H1 (cell line): ENCODE measurements at regions not wholly inside any gene's neighbourhood (a gene's known extent, or its start where the extent isn't known, plus 50 kb on each side); places are given as distances from the start of the nearest gene placed in this dataset.

ENCODE experiments used
- CTCF ChIA-PET: fragments of 300-600 bp; sonication (Branson Sonifier 250); formaldehyde crosslinking; loops from one replicate; lab custom pipeline; 2021; ENCODE audit not compliant: partially characterized antibody; lab: Charles Lee
- POLR2A ChIA-PET: fragments of 300-600 bp; sonication (Branson Sonifier 250); formaldehyde crosslinking; loops from one replicate; lab custom pipeline; 2021; ENCODE audit warnings: inconsistent platforms; ENCODE audit not compliant: partially characterized antibody; lab: Charles Lee
- DNase-seq, 2 experiments: peaks; one replicate each; pipeline versions ENCODE4 v3.0.0 to v3.0.0-alpha.2; 2010 to 2022; ENCODE audit warnings: low spot score in 2 of 2, low read depth in 1 of 2, mixed read lengths in 1 of 2
- FAIRE-seq: peaks from 2 replicates; lab custom pipeline; 2011; peaks lifted over from hg19 to GRCh38; lab: Jason Lieb, UNC
- H2AFZ ChIP-seq: 2 replicates; pipeline ENCODE4 v1.8.1; 2012; ENCODE audit warnings: low read length, inconsistent platforms
- H2AK5ac ChIP-seq: 2 replicates; pipeline ENCODE4 v1.6.1; 2013; ENCODE audit warnings: low read depth, low read length
- H2BK120ac ChIP-seq: replicated peaks from 2 replicates; pipeline ENCODE3; 2013; ENCODE audit warnings: low read depth, low read length, inconsistent platforms
- H2BK12ac ChIP-seq: 2 replicates; pipeline ENCODE4 v1.6.1; 2013; ENCODE audit warnings: low read depth, low read length
- H2BK15ac ChIP-seq: 2 replicates; pipeline ENCODE4 v1.6.1; 2013; ENCODE audit warnings: low read length
- H2BK20ac ChIP-seq: 2 replicates; pipeline ENCODE4 v1.6.1; 2013; ENCODE audit warnings: low read length
- H2BK5ac ChIP-seq: 2 replicates; pipeline ENCODE4 v1.6.1; 2013; ENCODE audit warnings: low read depth, low read length
- H3K14ac ChIP-seq: 2 replicates; pipeline ENCODE4 v1.6.1; 2013; ENCODE audit warnings: inconsistent platforms; ENCODE audit not compliant: insufficient read length
- H3K18ac ChIP-seq: 2 replicates; pipeline ENCODE4 v1.6.1; 2013; ENCODE audit warnings: low read length; ENCODE audit errors: extremely low read depth
- H3K23ac ChIP-seq: 2 replicates; pipeline ENCODE4 v1.6.1; 2013; ENCODE audit warnings: inconsistent platforms; ENCODE audit not compliant: insufficient read length
- H3K23me2 ChIP-seq: 2 replicates; pipeline ENCODE4 v1.6.1; 2013; ENCODE audit warnings: low read depth, low read length
- H3K27ac ChIP-seq: 2 replicates; pipeline ENCODE4 v1.6.1; 2011; ENCODE audit warnings: low read depth, low read length, inconsistent platforms
- H3K27me3 ChIP-seq, 4 experiments: replicated peaks in 1 of 4; 1 replicate in 1 of 4; 2 replicates in 3 of 4; pipeline versions ENCODE4 v1.6.1 to v1.8.1; 2011 to 2013; ENCODE audit warnings: low read length in 3 of 4, mild to moderate bottlenecking in 3 of 4, inconsistent platforms in 2 of 4, mixed read lengths in 2 of 4, moderate library complexity in 1 of 4; ENCODE audit not compliant: control insufficient read depth in 3 of 4, insufficient read depth in 3 of 4; ENCODE audit errors: extremely low read depth in 1 of 4
- H3K36me3 ChIP-seq, 4 experiments: 2 replicates each; pipeline versions ENCODE4 v1.6.1 to v1.8.1; 2011 to 2013; ENCODE audit warnings: mild to moderate bottlenecking in 4 of 4, low read length in 3 of 4, moderate library complexity in 2 of 4, control low read depth in 1 of 4, inconsistent platforms in 1 of 4; ENCODE audit not compliant: insufficient read depth in 4 of 4, control insufficient read depth in 2 of 4
- H3K4ac ChIP-seq: replicated peaks from 2 replicates; pipeline ENCODE3; 2013; ENCODE audit warnings: low read length, low read depth, mixed read lengths, inconsistent platforms; ENCODE audit not compliant: insufficient read length
- H3K4me1 ChIP-seq, 4 experiments: replicated peaks in 1 of 4; 1 replicate in 1 of 4; 2 replicates in 3 of 4; pipeline versions ENCODE4 v1.6.1 to v1.8.1; 2011 to 2013; ENCODE audit warnings: low read length in 3 of 4, inconsistent platforms in 2 of 4, mixed read lengths in 1 of 4; ENCODE audit not compliant: insufficient read depth in 4 of 4, control insufficient read depth in 3 of 4
- H3K4me2 ChIP-seq, 2 experiments: 2 replicates each; pipeline versions ENCODE4 v1.6.1 to v1.8.1; 2011 to 2013; ENCODE audit warnings: low read depth in 2 of 2, low read length in 2 of 2, control low read depth in 1 of 2, inconsistent platforms in 1 of 2, mild to moderate bottlenecking in 1 of 2; ENCODE audit not compliant: insufficient read depth in 1 of 2
- H3K4me3 ChIP-seq, 4 experiments: fragments of 200-600, 300-600 bp in 1 of 4; sonication (generic), shearing (Covaris generic), sonication (Bioruptor Twin) in 1 of 4; 2 replicates each; pipeline versions ENCODE4 v1.5.1 to v1.8.1; 2011 to 2016; ENCODE audit warnings: low read length in 4 of 4, low read depth in 3 of 4, control low read depth in 2 of 4, inconsistent platforms in 2 of 4, mild to moderate bottlenecking in 2 of 4, mixed read lengths in 1 of 4, moderate library complexity in 1 of 4; ENCODE audit not compliant: insufficient read depth in 2 of 4; ENCODE audit errors: extremely low read depth in 1 of 4
- H3K56ac ChIP-seq: replicated peaks from 2 replicates; pipeline ENCODE3; 2013; ENCODE audit warnings: low read depth, mild to moderate bottlenecking, mixed read lengths, low read length, inconsistent platforms; ENCODE audit not compliant: insufficient read length
- H3K79me1 ChIP-seq: 2 replicates; pipeline ENCODE4 v1.6.1; 2013; ENCODE audit warnings: low read depth, low read length, control low read depth
- H3K79me2 ChIP-seq, 2 experiments: 2 replicates each; pipeline versions ENCODE4 v1.6.1 to v1.8.1; 2012 to 2013; ENCODE audit warnings: low read length in 2 of 2, mild to moderate bottlenecking in 2 of 2, inconsistent platforms in 1 of 2; ENCODE audit not compliant: insufficient read depth in 2 of 2, control insufficient read depth in 1 of 2
- H3K9ac ChIP-seq, 4 experiments: replicated peaks in 1 of 4; 1 replicate in 1 of 4; 2 replicates in 3 of 4; pipeline versions ENCODE4 v1.6.1 to v1.8.1; 2011 to 2013; ENCODE audit warnings: low read depth in 3 of 4, low read length in 3 of 4, control low read depth in 2 of 4, mild to moderate bottlenecking in 2 of 4, moderate library complexity in 2 of 4, inconsistent platforms in 1 of 4; ENCODE audit errors: extremely low read depth in 1 of 4
- H3K9me3 ChIP-seq, 2 experiments: 2 replicates each; pipeline versions ENCODE4 v1.6.1 to v1.8.1; 2012 to 2013; ENCODE audit warnings: mild to moderate bottlenecking in 2 of 2, moderate library complexity in 2 of 2, control low read depth in 1 of 2, inconsistent platforms in 1 of 2, low read depth in 1 of 2, low read length in 1 of 2, mixed read lengths in 1 of 2; ENCODE audit not compliant: insufficient read depth in 2 of 2
- H4K20me1 ChIP-seq, 2 experiments: replicated peaks in 1 of 2; 2 replicates each; pipeline versions ENCODE3 to v1.8.1; 2011 to 2013; ENCODE audit warnings: inconsistent platforms in 2 of 2, low read length in 2 of 2, mild to moderate bottlenecking in 1 of 2; ENCODE audit not compliant: insufficient read depth in 2 of 2, control insufficient read depth in 1 of 2
- H4K5ac ChIP-seq: 2 replicates; pipeline ENCODE4 v1.6.1; 2013; ENCODE audit warnings: low read length, low read depth, mixed read lengths, inconsistent platforms; ENCODE audit not compliant: insufficient read length
- H4K8ac ChIP-seq: 2 replicates; pipeline ENCODE4 v1.8.0; 2013; ENCODE audit warnings: mild to moderate bottlenecking, moderate library complexity, low read length, inconsistent platforms; ENCODE audit not compliant: insufficient read depth; ENCODE audit errors: extremely low read depth
- H4K91ac ChIP-seq: replicated peaks from 2 replicates; pipeline ENCODE3; 2013; ENCODE audit warnings: low read length, mixed read lengths, inconsistent platforms; ENCODE audit not compliant: insufficient read length
- ASH2L ChIP-seq: fragments of 200-600, 300-600 bp; sonication (generic); IDR thresholded peaks from one replicate; pipeline ENCODE4 v1.7.1; 2017; ENCODE audit warnings: low read length
- CBX5 ChIP-seq: fragments of 300-800, 300-1000 bp; sonication (generic); IDR thresholded peaks from 2 replicates; pipeline ENCODE4 v1.7.1; 2016; ENCODE audit warnings: antibody characterized with exemption, low read length, low read depth
- KDM5A ChIP-seq: fragments of 200-600 bp; IDR thresholded peaks from 2 replicates; pipeline ENCODE4 v1.7.1; 2012; ENCODE audit warnings: mild to moderate bottlenecking, low read length, inconsistent platforms, mixed read lengths
- RAD21 ChIP-seq, 2 experiments: IDR thresholded peaks in 1 of 2; conservative IDR thresholded peaks in 1 of 2; 2 replicates each; pipeline ENCODE4 v1.6.1; 2011; ENCODE audit warnings: low read depth in 2 of 2, low read length in 2 of 2, improper control_type of control experiment in 1 of 2, inconsistent platforms in 1 of 2, mild to moderate bottlenecking in 1 of 2, moderate library complexity in 1 of 2
- RNF2 ChIP-seq: fragments of 200-900, 300-1000 bp; sonication (generic); IDR thresholded peaks from 2 replicates; pipeline ENCODE4 v1.7.1; 2016; ENCODE audit warnings: borderline replicate concordance, low read depth, mild to moderate bottlenecking, antibody characterized with exemption, low read length; ENCODE audit not compliant: poor library complexity, severe bottlenecking; ENCODE audit errors: missing control alignments
- WGBS, 2 experiments: shearing (Covaris generic) in 1 of 2; methylation state at CpG; one replicate each; pipeline versions ENCODE4 v1.1.6 to v1.1.7; 2013 to 2015; ENCODE audit warnings: low lambda C conversion rate in 2 of 2, mixed read lengths in 2 of 2, inconsistent platforms in 1 of 2, low coverage in 1 of 2, missing lambda C conversion rate in 1 of 2; ENCODE audit not compliant: insufficient replicate concordance in 2 of 2, insufficient coverage in 1 of 2, insufficient read length in 1 of 2; ENCODE audit errors: extremely low coverage in 1 of 2, missing lambda C conversion rate in 1 of 2; 5-methylcytosine and 5-hydroxymethylcytosine counted together
- TF ChIP-seq, protein P1 (sequence below): IDR thresholded peaks from 2 replicates; pipeline ENCODE4 v1.6.1; 2012; ENCODE audit warnings: inconsistent platforms
- TF ChIP-seq, protein P2 (sequence below): IDR thresholded peaks from 2 replicates; pipeline ENCODE4 v1.6.1; 2012; ENCODE audit warnings: inconsistent platforms

DNA sequence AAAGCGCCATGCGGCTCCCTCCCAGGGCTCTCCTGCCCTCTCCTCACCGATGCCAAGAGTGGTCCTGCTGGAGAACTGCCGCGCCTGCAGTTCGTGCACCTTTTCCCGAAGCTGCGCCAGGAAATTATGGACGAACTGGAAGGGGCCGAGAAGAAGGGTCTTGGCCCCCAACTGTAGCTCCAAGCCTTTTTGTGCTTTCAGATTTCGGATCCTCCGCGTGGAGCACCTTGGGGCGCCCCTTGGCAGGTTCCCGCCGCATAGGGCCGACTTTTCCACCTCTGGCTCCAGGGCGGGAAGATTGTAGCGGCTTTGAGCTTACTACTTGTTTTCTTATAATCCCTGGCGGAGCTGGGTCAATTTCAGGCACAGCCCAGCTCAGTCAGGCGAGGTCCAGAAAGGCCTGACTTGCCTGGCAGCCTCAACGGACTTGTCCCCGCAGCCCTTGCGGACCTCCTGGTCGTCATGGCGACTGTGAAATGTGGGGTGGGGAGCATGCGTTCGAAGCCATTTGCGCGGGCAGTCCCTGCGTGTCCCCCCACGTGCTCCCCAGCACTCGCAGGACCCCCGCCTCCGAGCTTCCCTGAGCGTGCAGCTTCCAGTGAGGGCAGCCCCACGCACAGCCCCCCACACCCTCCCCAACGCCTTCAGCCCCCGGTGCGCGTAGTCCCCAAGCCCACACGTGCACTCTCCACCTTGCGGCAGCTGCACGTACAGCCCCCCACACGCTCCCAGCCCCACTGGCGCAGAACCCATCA lies 129.9 kb downstream of the KBTBD2 start:
- no peak overlapping the region for H3K14ac ChIP-seq
- H2BK20ac ChIP-seq: no peak overlapping the region
- H3K9ac ChIP-seq: no peak overlapping the region
- no peaks in the 10 kb centered on the region for H3K9me3 ChIP-seq
- peaks cover 3% of the 10 kb centered on the region; the same call in 1 of the 2 replicates for H3K23me2 ChIP-seq
- peaks cover 16 to 28% (median 26%) of the 10 kb centered on the region in 4 experiments for H3K27me3 ChIP-seq
- H3K18ac ChIP-seq: peak overlapping the region; percentile 32; the same call in 1 of the 2 replicates
- WGBS, 2 experiments: 34% methylated on average over 46 of the region's 46 CpGs; no CpG with 5 or more reads in 1 of the 2 experiments
- H4K5ac ChIP-seq: no peak overlapping the region
- H3K4ac ChIP-seq: no peak overlapping the region
- peaks cover 0 to 3% (median 0%) of the 10 kb centered on the region in 4 experiments; a peak in 3 of 7 replicates for H3K4me1 ChIP-seq
- no peak overlapping the region for H4K8ac ChIP-seq
- CTCF ChIA-PET: interaction anchor here (0.6 to 1.5 kb wide), 5 partner anchors 49 to 366 kb away, joined by 3 to 4 read pairs (median 3); partner anchors contain the start of gene RP9
- no peaks in the 10 kb centered on the region for H4K20me1 ChIP-seq
- POLR2A ChIA-PET: interaction anchor here (1.0 kb wide), 1 partner anchor 252 kb away, joined by 3 read pairs; no protein-coding TSS in a partner anchor
- H3K23ac ChIP-seq: no peak overlapping the region
- peak overlapping the region; percentile 25 to 54 (median 34); a peak in 6 of 8 replicates for H3K4me3 ChIP-seq
- H3K56ac ChIP-seq: no peak overlapping the region
- H3K79me2 ChIP-seq: no peaks in the 10 kb centered on the region
- H3K4me2 ChIP-seq: peak overlapping the region; percentile 80
- no peaks in the 10 kb centered on the region for H3K36me3 ChIP-seq
- no peak overlapping the region for H2BK5ac ChIP-seq
- no peaks in the 10 kb centered on the region for H3K79me1 ChIP-seq
- 0 out of 2 replicates have a peak overlapping the region, but pooled peaks have one; percentile 10 for H2AFZ ChIP-seq
- no peak overlapping the region for H2BK12ac ChIP-seq
- 0 out of 2 replicates have a peak overlapping the region, but pooled peaks have one; percentile 13 for H2AK5ac ChIP-seq
- H2BK120ac ChIP-seq: no peak overlapping the region
- FAIRE-seq: no peak
- 0 out of 2 replicates have a peak overlapping the region, but pooled peaks have one; percentile 46 for H2BK15ac ChIP-seq
- H4K91ac ChIP-seq: no peak overlapping the region
- peak in 1 of 2 experiments; percentile 51 for DNase-seq
- no peak overlapping the region for H3K27ac ChIP-seq
- TF ChIP-seq RNF2 (no peak), CBX5 (no peak), RAD21 (IDR thresholded peaks at IDR 0.05 in 1 of 2, conservative IDR thresholded peaks at IDR 0.05 in 1 of 2; ENCODE audit: low read depth in 2 of 2, low read length in 2 of 2) (peak in 1 of 2 experiments; percentile 29; a peak in 1 of 4 replicates), ASH2L (peak; percentile 19), KDM5A (no peak)
- TF ChIP-seq, protein P1, sequence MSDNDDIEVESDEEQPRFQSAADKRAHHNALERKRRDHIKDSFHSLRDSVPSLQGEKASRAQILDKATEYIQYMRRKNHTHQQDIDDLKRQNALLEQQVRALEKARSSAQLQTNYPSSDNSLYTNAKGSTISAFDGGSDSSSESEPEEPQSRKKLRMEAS: peak; percentile 76
- TF ChIP-seq, protein P2, sequence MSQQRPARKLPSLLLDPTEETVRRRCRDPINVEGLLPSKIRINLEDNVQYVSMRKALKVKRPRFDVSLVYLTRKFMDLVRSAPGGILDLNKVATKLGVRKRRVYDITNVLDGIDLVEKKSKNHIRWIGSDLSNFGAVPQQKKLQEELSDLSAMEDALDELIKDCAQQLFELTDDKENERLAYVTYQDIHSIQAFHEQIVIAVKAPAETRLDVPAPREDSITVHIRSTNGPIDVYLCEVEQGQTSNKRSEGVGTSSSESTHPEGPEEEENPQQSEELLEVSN: peak; percentile 95
